NCI-H1105 treated with DMSO at 0.1 percent for 48 hours (cell line): ENCODE measurements at regions not wholly inside any gene's neighbourhood (a gene's known extent, or its start where the extent isn't known, plus 50 kb on each side); places are given as distances from the start of the nearest gene placed in this dataset.

Experiments used
- DNase-seq: peaks from one replicate; lab custom pipeline; 2025; lab: John Stamatoyannopoulos, UW

GRCh38 chr2:16019617-16020351, 79.4 kb downstream of the MYCN start:
- no peak for DNase-seq

- no peak for DNase-seq
These were observed 78.7 kb downstream of the MYCN start for GRCh38 chr2:16019060-16019480.

DNA sequence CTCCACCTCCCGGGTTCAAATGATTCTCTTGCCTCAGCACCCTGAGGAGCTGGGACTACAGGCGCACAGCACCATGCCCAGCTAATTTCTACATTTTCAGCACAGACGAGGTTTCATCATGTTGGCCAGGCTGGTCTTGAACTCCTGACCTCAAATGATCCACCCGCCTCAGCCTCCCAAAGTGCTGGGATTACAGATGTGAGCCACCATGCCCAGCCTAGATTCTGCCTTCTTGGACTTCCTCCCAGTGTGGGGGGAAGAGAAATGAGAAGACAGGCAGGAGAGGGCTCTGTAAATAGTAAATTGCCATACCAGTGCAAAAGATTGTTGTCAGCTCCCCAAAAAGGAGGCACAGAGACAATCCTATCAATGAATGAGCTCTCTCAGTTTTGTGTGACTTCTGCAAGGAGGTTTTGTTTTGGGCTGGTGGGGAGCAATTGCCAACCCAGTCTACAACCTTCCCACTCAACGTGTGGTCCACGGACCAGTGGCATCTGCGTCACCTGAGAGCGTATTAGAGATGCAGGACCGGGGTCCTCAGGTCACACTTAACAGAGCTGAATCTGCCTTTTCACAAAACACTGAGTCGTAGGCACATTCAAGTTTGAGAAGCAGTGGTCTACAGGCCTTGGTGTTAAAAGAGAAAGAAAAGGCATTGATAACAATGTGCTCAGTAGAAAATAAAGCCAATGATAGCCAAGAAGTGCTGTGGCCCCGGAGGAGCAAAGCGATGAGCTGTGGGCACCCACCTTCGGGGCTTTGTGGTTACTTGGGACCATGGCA, 78.1 kb downstream of the MYCN start:
- DNase-seq, result no peak

DNA sequence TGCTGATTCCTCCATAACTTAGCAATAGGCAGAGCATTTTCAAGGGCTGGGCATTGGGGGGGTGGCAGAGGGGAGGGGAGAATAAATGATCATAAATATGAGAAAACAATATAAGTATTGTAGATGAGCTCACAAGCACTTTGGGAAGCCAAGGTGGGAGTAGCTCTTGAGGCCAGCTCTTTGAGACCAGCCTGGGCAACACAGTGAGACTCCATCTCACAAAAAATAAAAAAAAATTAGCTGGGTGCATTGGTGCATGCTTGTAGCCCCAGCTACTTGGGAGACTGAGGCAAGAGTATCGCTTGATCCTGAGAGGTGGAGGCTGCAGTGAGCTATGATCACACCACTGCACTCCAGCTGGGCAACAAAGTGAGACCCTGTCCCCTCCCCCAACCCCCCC, 75.9 kb downstream of the MYCN start:
- DNase-seq, result no peak

- no peak for DNase-seq
These were observed 75.5 kb downstream of the MYCN start for GRCh38 chr2:16015903-16016265.

DNA sequence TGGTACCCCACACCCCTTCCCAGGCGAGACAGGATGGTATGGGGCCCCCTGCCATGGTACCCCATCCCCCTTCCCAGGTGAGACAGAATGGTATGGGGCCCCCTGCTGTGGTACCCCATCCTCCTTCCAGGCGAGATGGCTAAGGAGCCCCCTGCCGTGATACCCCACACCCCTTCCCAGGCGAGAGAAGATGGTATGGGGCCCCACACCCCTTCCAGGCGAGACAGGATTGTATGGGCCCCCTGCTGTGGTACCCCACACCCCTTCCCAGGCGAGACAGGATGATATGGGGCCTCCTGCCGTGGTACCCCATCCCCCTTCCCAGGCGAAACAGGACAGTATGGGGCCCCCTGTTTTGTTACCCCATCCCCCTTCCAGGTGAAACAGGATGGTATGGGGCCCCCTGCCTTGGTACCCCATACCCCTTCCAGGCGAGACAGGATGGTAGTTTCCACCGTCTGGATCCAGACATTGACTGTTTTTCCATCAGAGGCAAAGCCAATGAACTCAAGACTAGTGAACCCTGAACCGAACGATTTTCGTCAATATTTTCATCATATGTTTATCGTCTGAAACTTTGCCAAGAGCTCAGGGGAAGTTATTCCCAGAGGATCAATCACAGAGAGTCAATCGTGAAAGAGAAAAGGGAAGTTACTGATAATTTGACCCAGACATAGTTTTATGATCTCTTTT, 75.0 kb downstream of the MYCN start:
- DNase-seq, result no peak

GRCh38 chr2:16014802-16015201, 74.5 kb downstream of the MYCN start:
- no peak for DNase-seq

- DNase-seq, result no peak
These were observed 73.9 kb downstream of the MYCN start for GRCh38 chr2:16014041-16014787.

DNA sequence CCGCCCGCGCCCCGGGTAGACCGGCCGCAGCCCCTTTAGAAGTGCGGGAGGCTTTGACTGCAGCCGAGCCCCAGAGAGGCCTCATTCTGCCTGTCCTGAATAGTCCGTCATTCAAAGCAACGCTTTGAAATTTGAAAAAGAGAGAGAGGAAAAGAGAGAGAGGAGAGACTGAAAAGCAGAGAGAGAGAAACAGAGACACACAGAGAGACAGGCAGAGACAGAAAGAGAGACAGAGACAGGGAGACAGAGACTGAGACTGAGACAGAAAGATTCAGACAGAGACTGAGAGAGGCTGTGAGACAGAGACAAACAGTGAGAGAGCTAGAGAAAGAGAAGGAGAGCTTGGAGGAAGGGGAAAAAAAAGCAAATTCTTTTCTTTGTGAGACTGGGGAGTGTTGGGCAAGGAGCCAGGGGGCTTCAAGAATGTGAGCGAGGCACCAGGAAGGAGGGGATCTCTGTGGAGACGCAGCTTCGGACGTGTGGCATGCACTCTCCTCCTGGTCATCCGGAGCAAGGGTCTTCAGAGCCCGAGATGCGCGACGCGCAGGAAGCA, 73.1 kb downstream of the MYCN start:
- DNase-seq, result no peak

DNA sequence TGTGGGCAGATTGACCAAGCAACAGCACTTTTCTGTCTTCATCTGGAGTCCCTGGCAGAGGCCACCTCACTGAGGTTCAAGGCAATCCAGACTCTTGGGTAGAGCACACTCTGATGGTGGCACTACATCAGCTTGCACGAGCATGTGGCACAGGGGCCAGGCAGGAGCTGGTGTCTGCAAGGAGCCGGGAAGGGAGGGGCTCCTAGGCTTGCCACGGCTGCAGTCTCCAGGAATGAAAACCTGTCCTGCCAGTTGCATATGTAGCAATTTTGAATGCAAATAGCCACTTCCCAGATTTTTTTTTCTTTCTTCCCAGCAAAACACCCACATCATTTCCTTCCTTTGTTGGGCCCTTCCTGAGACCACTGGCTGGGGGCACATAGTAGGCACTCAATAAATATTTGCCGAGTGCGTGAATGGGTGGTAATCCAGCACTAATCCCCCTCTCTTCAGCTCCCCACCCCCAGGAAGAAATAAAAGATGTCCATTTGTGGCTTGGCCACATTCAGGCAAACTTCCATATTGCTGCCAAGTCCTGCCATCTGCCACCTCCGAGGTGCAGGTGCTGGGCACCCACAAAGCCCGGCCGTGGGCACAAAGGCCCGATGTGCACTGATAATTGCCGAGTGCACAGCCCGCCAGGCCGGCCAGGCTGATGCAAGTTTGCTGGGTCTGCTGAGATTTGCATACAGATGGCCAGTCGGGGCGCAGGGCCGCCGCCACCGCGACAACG, 72.4 kb downstream of the MYCN start:
- peak; percentile 74 for DNase-seq

DNA sequence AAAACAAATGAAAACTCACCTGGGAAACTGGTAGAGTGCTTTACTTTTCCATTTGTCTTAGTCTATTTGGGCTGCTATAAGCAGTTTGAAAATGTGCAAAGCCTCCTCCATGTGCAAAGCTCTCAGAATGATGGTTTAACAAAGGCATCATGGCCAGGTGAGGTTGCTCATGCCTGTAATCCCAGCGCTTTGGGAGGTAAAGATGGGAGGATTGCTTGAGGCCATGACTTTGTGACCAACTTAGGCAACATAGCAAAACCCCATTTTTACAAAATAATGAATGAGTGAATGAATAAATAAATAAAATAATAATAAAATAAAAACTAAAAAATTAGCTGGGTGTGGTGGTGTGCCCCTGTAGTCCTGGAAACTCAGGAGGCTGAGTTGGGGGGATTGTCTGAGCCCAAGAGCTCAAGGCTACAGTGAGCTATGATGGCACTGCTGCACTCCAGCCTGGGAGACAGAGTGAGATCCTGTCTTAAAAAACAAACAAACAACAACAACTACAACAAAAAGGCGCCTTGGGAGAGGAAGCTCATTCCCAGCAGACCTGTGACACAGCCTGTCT, 71.8 kb downstream of the MYCN start:
- DNase-seq, result no peak

GRCh38 chr2:16011621-16011960, 71.2 kb downstream of the MYCN start:
- no peak for DNase-seq

- DNase-seq, result no peak
These were observed 70.7 kb downstream of the MYCN start for GRCh38 chr2:16010951-16011620.

DNA sequence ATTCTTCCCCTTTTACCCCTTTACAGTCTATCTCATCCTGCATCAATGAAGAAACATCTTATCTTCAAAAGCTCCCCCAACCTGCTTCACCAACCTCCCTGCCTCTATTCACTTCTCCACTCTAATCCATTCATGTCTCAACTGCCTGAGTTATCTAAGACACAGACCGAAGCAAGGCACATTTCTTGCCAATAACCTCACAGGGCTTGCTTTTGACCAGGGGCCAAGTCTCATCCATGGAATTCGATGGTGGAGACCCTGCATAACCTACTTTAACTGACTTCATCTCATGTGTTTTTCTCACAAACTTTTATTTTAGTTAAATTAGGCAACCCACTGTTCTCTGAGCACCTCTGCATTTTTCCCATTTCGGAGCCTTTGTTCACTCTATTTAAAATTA, 69.7 kb downstream of the MYCN start:
- no peak for DNase-seq

DNA sequence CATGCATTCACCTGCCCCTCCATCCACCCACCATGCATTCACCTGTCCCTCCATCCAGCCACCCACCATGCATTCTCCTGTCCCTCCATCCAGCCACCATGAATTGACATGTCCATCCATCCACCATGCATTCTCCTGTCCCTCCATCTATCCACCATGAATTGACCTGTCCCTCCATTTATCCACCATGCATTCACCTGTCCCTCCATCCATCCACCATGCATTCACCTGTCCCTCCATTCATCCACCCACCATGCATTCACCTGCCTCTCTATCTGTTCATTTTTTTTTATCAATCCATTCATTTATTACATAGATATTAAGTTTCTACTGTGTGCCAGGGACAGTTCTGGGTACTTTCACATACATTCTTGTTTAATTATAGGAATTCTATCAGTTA, 69.2 kb downstream of the MYCN start:
- DNase-seq, result no peak

DNA sequence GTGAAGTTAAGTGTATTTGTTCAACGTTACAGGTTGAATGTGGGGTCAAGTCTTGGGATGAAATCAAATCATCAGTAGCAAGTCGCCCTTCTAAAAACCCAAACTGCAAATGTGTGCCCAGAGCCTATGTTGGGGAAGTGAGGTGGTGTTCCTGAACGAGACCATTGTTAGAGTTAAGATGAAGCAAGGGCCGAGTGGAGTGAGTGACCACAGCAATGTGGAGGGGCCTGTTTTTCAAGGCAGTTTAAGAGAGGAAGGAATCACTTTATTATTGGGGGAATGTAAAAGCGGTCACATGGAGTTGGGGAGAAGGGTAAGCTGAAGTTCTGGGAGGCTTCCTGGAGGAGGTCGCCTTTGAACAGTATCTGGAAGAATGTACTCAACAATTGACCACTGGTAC, 68.5 kb downstream of the MYCN start:
- no peak for DNase-seq

GRCh38 chr2:16008331-16008850, 68.0 kb downstream of the MYCN start:
- no peak for DNase-seq

- no peak for DNase-seq
These were observed 67.0 kb downstream of the MYCN start for GRCh38 chr2:16007167-16007934.

DNA sequence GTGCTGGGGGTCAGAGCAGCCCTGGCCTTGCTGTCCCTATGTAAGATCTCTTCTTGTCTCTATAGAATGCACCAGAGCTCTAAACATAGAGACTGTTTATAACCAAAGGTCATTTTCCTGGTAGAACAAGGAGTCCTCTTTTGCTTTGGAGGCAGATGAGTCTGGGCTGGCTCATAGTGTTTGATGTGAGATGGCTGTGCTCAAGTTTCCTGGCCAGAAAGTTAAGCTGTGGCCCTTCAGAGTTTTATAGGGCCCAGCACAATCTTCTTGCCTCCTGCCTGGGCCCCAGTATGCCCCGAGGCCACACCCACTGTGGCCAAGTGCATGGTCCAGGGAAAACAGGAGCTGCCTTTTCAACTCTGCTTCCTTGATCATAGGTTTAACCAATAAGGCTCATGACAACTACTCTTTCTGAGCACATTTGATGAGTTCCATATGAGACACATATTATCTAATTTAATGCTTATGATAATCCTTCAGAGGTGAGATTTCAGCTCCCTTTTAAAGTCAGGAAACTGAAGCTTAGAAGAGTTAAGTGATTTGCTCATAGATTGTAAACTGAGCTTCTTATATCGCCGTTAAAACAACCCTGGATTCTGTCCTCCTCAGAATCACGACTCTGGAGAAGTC, 66.3 kb downstream of the MYCN start:
- no peak for DNase-seq
